ENCODE measurements at regions not wholly inside any gene's neighbourhood (a gene's known extent, or its start where the extent isn't known, plus 50 kb on each side); places are given as distances from the start of the nearest gene placed in this dataset.
"Not testable (repeated sequence)": the region's sequence is repeated elsewhere in the genome, so short reads cannot be mapped to it uniquely, and the experiment has no call there.

DNA sequence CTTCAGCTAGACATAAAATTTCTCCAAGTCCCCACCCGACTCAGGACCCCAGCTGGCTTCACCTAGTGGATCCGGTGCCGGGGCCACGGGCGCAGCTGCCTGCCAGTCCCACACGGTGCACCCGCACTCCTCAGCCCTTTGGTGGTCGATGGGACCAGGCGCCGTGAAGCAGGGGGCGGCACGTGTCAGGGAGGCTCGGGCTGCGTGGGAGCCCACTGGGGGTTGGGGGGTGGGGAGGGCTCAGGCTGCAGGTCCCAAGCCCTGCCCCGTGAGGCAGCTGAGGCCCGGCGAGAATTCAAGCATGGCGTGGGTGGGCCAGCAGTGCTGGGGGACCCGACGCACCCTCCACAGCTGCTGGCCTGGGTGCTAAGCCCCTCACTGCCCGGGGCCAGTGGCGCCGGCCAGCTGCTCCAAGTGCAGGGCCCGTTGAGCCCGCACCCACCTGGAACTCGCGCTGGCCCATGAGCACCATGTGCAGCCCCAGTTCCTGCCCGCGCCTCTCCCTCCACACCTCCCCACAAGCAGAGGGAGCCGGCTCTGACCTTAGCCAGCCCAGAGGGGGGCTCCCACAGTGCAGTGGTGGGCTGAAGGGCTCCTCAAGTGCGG lies 747.0 kb downstream of the FAM181B start:
- no peak for DNase-seq (ENCODE audit: low read depth)

DNA sequence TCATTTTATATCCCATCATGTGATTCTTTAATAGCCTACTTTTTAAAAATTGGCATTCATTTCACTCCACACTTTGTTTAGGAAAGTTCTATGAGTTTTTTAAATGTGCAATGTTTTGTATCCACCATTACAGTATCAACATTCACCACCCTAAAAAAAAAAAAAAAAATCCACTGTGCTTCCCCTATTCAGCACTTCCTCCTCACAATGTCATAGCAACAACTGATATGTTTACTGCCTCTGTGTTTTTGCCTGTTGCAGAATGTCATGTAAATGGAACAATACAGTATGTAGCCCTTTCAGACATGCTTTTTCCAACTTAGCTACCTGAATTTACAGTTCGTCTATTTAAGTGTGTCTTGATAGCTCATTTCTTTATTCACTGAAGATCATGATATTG lies 754.2 kb downstream of the FAM181B start:
- no peak for DNase-seq (ENCODE audit: low read depth)

DNA sequence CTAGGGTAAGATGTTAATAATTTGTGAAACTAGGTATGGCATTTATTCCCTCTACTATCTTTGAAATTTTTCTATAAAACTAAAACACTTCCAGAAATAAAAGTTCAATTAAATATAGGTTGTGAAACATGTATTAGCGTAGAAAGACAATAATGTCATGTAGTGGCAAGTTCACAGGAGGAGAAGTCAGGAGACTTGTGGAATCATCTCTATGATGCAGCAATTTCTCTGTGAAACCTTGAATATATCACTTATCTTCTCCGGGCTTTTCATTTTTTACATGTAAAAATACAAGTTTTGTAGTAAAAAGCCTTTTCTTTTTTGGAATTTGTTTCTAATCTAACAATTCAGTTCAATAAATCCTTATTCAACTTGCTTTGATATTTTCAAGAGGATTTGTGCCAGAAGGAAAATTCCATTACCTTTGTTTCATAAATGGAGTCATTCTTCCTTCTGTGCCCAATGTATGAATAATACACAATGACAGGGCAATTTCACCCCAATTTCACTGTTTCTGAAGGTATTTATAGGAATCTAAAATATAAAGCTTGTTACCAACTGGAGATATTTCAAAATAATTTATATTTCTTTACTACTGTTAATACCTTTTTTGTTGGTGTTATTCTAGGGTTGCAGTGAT lies 758.3 kb downstream of the FAM181B start:
- no peak for DNase-seq (ENCODE audit: low read depth)

DNA sequence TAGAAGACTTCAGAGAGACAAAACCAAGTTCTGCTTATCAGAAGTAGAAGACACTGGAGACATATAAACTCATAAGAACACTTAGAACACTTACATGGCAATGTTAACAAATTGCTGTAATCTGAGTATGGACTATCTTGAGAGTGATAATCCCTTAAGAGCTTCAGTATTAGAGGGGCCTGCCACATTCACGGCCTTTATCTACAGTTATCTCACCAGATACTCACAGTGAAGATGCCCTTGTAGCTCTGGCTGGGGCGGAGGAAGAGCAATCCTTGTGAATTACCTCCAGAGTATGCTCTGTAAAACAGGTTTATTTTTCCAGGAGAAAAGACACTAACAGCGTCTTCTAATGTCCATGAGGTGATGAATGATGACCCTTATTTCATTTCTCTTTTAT lies 762.8 kb downstream of the FAM181B start:
- no peak for DNase-seq (ENCODE audit: low read depth)

DNA sequence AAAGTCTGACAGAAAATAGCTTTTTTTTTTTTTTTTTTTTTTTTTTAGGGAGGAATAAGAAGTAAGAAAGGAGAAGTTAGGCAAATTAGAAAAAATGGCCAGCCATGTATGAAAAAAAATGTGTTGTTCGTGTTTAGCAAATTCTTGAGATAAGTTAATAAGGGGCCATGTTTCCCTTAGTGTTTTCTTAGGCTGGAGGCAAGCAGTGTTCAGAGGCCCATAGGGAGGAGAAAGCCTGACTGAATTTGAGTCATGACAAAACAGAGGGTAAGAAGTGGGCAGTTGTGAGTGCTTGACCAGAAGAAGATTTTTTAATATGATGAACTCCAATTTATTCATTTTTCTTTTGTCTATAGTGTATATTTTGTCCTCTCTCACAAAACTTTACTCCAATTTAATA lies 766.4 kb downstream of the FAM181B start:
- DNase-seq (ENCODE audit: low read depth): no peak

DNA sequence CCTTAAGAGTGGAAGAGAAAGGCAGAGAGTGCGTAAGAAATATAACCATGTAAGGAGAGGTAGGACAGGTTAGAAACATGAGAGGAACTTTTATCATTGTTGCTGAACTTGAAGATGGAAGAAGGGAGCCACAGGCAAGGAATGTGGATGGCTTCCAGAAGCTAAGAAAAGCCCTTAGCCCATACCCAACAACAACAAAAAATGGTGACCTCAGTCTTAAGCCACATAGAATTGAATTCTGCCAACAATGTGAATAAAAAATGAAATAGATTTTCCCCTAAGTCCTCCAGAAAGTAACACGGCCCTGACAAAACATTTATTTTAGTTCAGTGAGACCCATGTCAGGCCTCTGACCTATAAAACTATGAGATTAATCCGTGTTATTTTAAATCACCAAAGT lies 767.3 kb downstream of the FAM181B start:
- DNase-seq (ENCODE audit: low read depth): no peak

DNA sequence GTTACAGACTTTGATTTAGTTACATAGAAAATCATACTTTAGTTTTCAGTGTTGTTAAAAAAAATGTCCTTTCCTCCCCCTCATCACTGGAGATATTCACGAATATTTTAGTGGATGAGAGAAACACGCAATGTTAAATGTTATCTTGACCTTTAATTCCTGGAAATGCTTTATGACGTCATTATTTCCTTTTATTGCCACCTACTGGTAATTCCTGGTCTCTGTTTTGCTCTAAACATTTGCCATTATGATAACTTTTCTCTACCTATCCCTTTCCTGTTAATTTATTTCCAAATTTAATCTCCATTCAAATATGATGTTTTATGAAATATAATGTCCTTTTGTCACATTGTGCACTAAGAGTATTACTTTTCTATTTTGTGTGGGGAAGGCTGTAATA lies 770.6 kb downstream of the FAM181B start:
- no peak for DNase-seq (ENCODE audit: low read depth)

DNA sequence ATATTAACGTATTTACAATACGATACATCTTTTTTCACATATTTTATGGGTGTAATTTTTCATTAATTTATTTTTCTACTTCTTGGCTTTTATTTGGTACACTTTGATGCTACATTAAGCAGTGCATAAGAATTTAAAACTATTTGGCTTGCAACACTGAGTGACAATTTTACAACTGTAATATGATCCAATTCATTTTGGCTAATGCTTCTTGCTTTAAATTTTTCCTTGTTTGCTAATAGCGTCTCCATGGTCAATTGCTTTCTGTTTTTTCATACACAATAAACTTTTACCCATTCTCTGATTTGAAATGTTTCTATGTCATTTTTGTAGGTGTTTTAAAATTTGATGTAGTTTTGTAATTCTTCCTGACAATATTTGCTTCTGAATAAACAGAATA lies 773.2 kb downstream of the FAM181B start:
- DNase-seq (ENCODE audit: low read depth): no peak

DNA sequence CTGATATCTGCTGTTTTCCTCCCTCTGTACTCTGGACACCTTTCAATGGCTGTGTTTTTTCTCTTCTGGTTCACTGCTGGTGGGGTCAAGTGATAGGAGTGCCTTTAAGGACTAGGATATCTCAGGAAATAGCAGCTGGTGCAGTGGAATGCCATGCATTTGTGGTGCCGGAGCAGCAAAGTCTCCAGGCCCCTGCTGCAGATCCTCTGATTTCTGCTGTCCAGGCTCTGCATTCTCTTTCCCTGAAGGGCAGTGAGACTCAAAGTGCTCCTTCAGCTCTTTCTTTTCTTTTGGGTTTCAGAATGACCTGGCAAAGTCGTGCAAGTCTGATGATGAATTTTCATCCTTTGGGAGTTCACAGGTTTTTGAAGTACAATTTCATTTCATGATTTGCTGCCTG lies 774.3 kb downstream of the FAM181B start:
- DNase-seq (ENCODE audit: low read depth): no peak

DNA sequence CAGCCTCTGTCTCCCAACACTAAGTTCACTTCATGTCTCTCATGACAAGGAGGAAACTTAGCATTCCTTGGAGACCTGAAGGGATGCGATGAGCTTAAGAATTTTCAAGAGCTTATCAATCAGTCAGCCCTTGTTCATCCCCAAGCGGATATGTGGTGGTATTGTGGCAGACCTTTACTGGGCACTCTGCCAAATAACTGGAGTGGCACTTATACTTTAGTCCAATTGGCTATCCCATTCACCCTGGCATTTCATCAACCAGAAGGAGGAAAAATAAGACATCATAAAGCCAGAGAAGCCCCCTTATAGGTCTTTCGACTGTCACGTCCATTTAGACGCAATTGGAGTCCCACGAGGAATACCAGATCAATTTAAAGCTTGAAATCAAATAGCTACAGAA lies 779.4 kb downstream of the FAM181B start:
- not testable (repeated sequence) for DNase-seq (ENCODE audit: low read depth)

DNA sequence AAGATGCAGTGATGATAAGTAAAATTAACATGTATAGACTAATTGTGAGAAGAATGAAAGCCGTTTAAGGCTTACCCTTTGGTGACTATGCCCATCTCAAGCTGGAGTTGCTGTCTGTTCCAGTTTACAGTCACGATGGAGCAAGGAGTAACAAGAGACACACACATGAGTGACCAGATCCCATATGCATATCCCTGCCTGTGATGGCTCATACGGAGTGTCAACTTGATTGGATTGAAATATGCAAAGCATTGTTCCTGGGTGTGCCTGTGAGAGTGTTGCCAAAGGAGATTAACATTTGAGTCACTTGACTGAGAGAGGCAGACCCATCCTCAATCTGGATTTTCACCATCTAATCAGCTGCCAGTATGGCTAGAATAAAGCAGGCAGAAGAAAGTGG lies 786.8 kb downstream of the FAM181B start:
- no peak for DNase-seq (ENCODE audit: low read depth)

DNA sequence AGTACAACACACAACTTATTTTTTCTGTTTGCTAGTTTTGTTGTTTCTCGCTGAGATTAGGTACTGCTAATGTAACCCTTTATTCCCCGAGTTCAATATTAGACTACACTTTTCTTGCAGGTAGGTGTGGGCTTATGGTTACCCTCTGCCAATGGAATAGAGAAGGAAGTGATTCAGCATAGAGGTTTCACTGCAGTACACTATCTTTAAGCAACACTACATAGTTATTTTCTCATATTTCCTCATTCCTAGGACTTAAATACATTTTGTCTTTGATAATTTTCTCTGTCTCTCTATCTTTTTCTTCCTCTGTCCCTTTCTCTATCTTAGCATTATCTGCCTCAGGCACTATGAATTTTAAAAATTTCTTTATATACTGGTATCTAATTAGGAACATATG lies 791.0 kb downstream of the FAM181B start:
- DNase-seq (ENCODE audit: low read depth): no peak

DNA sequence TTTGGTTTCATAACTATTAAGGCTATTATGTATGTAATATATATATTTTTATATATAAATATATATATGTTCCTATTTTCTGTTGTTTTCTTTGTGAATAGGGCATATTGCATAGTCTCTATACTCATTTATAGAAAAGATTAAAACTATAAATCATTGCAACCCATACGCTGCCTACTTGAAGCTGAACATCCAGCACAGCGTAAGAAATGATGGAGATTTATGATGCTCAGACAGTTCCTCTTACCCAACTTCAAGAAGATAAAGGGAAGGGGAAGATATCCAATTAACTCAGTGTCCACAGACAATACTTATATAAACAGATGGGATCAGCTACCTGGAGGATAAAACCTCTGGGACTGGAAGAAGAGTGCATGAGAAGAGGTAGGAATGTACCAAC lies 791.7 kb downstream of the FAM181B start:
- DNase-seq (ENCODE audit: low read depth): no peak

DNA sequence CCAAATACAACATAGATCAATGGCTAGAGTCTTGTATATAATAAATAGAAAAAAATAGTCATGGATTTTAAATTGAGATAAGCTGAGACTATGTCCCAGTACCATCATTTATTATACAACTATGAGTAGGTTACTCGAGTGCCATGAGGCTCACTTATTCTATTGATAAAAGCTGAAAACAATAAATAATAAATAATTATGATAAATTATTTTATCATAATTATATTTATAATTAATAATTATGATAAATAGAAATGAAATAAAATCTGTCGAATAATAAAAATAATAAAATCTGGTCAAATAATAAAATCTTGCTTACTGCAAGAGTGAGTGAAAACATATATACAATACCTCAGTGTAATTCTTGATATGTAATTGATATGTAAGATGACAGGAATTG lies 801.4 kb downstream of the FAM181B start:
- DNase-seq (ENCODE audit: low read depth): no peak

DNA sequence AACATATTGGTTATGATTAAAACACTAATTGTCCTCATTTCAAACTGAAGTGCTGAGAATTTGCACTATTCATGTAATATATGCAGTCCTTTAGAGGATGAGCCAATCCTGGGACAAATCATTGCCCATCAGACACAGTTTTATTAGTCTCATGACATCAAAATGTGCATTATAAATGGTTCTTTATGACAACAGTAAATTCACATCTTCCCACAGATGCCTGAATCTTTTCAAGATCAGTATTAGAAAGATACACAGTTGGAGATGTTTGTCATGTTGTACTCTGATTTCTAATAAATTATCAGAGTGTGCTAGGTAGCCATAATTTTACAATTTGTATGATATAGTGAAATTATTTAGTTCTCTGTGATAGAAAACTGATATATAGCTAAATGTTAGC lies 813.5 kb downstream of the FAM181B start:
- no peak for DNase-seq (ENCODE audit: low read depth)

DNA sequence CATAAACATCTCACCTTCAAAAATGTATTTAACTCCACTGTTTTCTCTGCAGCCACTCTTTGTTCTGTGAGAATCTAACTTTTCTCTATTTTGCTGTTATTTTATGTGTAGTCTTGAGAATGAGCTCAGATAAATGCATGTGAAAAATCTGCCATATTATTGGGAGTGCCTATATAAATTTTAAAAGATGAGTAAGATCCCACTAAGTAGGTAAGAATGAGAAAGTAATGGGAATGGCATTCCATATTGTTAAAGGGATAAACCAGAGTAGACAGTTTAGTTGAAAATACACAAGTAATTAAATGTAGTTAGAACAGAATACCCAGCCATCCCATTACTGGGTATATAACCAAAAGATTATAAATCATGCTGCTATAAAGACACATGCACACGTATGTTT lies 817.2 kb downstream of the FAM181B start:
- no peak for DNase-seq (ENCODE audit: low read depth)

DNA sequence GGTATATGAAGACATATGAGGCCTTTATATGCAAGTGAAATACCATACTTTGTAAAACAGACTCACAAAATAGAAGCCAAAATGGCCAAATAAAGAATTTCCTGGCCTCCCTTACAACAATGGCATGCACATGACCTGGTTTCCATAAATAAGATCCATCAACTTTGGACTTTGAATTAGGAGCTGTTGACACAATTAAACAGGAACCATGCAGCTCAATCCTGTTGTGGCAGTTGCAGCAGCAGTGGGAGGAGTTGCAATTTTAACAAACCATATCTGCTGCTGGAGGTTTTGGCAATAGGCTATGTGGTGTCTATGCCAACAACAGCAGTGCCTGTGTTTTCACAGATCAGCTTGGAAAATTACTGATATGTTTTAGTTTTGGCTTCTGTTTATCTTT lies 818.6 kb downstream of the FAM181B start:
- no peak for DNase-seq (ENCODE audit: low read depth)

DNA sequence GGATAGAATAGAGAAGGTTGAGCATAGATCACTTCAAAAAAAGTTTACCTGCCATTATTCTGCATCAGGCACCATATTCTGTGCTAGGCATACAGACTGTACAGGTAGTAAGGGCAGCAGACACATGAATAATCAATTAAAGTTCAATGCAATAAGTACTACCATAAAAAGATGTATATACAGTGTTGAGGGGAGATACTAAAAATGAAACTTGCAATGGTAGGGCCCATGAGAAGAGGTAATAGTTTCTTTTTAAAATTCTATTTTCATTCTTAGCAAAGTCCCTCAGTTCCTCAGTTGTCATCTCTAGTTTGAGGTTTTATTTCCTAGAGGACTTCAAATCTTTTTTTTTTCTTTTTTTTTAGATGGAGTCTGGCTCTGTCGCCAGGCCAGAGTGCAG lies 819.9 kb downstream of the FAM181B start:
- DNase-seq (ENCODE audit: low read depth): no peak

DNA sequence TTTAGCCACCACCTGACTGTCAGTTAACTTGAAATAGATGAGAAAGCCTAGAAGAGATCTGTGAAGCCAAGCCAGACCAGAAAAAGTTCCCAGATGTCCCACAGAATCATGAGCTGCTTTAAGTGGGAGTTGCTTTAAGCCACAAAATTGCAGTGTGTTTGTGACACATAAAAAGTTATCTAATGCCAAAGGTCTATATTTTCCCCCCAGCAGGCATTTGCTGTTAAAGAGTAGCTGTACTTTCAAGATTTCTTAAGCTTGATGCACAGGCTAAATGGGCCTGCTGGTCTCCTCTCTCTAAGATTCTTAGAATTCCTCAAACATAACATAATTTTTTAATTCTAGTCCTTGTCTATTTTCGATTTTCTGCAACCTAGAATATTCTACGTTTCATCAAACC lies 825.7 kb downstream of the FAM181B start:
- no peak for DNase-seq (ENCODE audit: low read depth)

DNA sequence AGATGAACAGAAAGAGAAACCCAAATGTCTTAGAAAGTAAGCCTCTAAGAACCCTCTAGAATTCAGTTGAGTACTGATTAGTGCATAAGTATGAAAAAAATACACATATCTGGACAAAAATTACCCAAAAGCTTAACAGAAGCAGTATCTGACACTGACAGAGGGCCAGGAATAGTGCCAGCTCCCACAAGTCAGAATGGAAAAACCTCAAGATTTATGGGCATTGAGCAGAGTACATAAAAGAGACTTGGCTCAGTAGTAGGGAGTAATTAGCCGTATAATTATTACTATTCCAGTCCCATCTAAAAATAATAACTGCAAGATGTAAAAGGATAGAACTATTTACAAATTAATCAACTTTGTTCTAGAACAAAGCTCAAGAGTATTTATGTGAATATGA lies 834.5 kb downstream of the FAM181B start:
- DNase-seq (ENCODE audit: low read depth): no peak

DNA sequence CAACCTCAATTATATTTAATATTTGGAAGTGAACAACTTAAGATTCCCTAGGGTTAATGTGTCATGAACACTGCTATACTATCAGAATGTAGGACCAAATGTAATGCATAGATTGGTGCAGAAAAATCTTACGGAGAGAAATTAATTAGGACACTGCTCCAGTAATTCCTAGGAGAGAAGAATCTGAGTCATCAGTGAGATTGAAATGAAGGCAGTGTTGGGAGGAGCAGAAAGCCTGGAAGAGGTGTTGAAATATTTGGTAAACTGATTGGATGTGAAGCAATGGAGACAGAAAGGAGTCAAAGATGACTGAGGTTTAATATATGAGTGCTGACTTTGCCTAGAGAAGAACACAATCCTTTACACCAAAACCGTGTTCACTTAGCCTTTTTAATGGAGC lies 836.0 kb downstream of the FAM181B start:
- no peak for DNase-seq (ENCODE audit: low read depth)

DNA sequence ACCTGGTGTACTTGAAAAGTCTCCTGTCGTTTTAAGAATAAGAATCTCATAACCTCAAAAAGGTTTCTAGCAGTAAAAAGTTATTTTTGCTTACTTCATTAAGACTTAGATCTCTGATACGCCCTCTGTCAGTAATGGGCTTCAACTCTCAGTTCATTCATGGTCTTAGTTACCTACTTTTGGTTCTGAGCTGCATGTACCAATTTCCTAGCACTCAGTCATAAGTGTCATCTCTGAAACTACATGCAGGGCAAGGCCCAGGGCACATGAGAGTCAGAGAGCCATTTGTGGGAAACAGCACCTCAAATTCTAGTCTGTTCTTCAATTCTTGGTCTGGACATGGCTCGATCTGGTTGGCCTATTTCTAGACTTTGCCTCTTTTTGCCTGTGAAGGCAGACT lies 838.4 kb downstream of the FAM181B start:
- no peak for DNase-seq (ENCODE audit: low read depth)

DNA sequence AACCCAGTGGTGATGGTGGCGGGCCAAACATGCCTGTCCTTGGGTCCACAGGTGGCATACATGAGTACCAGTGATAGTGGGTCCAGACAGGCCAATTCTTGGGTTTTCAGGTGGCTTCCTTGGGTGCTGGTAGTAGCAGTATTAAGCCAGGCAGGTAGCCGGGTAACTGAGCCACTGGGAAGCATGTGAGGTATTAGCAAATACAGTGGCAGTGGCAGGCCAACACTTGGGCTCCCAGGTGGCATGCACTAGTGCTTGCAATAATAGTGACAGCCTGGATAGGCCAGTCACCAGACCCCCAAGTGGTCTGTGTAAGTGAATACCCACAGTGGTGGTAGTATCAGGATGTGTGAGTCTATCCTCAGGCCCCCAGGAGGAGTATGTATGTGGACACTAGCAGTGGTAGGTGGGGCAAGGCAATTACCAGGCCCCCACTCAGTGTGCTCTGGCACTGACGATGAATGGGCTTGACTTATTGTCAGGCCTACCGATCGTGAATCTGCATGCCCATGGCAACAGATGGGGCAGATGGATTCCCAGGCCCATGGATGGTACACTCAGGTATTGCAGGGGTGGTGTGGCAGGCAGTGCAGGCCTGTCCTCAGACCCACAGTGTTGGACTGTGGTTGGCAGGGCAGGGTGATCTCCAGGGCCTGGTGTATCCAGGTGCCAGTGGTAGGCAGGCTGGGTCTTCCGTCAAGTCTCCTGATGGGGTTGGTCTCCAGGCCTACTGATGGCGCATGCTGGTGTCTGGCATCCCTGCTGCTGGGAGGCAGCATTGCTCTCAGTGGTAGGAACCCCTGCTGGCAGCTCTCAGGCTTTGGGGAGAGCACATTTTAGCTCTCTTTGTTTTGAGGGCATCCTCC lies 840.7 kb downstream of the FAM181B start:
- no peak for DNase-seq (ENCODE audit: low read depth)

DNA sequence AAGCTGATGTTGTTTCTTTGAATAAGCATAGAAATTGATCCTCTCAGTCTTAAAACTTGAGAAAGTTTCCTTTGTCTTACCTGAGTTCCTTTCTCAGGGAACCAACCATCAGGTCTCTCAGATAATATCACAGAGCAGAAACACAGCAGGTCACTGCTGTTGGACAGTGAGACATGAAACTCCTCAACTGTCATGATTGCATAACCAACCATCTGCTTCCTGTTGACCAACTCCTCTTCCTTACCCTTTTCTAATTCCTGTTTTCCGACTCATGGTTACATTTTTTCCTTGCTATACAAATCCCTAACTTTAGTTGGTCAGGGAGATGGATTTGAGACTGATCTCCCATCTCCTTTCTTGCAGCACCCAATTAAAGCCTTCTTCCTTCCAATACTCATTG lies 845.3 kb downstream of the FAM181B start:
- DNase-seq (ENCODE audit: low read depth): no peak
